AG04449 (cell line): ENCODE measurements at regions not wholly inside any gene's neighbourhood (a gene's known extent, or its start where the extent isn't known, plus 50 kb on each side); places are given as distances from the start of the nearest gene placed in this dataset.

ENCODE experiments used
- CTCF ChIA-PET: fragments of 350-600 bp; formaldehyde crosslinking; extraction: SDS; loops from one replicate; lab custom pipeline; 2021; ENCODE audit warnings: antibody characterized with exemption; lab: Yijun Ruan, JAX
- POLR2A ChIA-PET: fragments of 400-600, 350-600 bp; formaldehyde crosslinking; extraction: SDS; loops from one replicate; lab custom pipeline; 2020; ENCODE audit warnings: antibody characterized with exemption, inconsistent platforms; lab: Yijun Ruan, JAX
- DNase-seq: peaks from one replicate; pipeline ENCODE4 v3.0.0-alpha.2; 2010; ENCODE audit warnings: low read depth, low spot score
- H3K4me3 ChIP-seq: 2 replicates; pipeline ENCODE4 v1.5.1; 2011; ENCODE audit warnings: low read depth, mild to moderate bottlenecking, control low read depth, low read length
- TF ChIP-seq, protein P1 (sequence below): IDR thresholded peaks from one replicate; pipeline ENCODE4 v1.5.1; 2011; ENCODE audit warnings: mild to moderate bottlenecking, moderate library complexity, low read length, control low read depth, inconsistent platforms; ENCODE audit not compliant: insufficient read depth; ENCODE audit errors: missing control alignments

DNA sequence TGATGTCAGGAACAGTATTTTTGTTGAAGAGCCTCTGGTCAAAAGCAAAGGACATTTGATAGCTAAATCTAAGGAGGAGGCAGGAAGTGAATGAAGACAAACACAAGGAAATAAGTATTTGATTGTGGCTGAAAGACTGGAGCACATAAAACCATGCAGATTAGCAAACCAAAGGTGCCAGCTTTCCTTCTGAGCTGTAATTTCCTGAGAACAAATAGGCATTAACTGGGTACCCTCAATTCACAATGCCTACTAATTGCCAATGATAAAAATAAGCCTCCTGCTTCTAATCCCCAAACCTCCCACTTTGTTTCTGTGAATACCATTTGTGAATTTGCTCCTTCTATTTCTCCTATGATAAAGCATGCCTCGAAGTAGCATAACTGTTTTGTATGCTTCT is 1279.6 kb upstream of the USP15 start:
- TF ChIP-seq, protein P1, sequence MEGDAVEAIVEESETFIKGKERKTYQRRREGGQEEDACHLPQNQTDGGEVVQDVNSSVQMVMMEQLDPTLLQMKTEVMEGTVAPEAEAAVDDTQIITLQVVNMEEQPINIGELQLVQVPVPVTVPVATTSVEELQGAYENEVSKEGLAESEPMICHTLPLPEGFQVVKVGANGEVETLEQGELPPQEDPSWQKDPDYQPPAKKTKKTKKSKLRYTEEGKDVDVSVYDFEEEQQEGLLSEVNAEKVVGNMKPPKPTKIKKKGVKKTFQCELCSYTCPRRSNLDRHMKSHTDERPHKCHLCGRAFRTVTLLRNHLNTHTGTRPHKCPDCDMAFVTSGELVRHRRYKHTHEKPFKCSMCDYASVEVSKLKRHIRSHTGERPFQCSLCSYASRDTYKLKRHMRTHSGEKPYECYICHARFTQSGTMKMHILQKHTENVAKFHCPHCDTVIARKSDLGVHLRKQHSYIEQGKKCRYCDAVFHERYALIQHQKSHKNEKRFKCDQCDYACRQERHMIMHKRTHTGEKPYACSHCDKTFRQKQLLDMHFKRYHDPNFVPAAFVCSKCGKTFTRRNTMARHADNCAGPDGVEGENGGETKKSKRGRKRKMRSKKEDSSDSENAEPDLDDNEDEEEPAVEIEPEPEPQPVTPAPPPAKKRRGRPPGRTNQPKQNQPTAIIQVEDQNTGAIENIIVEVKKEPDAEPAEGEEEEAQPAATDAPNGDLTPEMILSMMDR: no peak
- POLR2A ChIA-PET: no interaction called here
- no peak for DNase-seq
- CTCF ChIA-PET: no interaction called here
- no peak overlapping the region for H3K4me3 ChIP-seq

DNA sequence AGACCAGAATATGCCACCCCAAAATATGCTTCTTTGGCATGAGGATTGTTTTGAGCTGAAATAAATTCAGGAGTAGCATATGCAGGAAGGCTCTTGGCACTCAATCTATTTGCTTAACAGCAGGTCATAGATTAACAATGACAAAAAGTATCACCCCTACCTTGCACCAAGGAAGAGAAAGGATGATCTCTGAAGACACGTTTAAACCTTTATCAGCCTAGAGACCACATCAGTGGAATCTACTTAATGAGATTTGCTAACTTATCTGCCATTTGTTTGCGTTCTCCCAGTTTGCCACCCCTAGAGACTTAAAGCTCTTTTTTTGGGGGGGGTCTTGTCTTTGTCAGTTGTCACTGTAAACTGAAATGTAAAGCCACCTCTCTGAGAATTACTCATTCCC is 1278.7 kb upstream of the USP15 start:
- H3K4me3 ChIP-seq: no peak overlapping the region
- POLR2A ChIA-PET: no interaction called here
- CTCF ChIA-PET: no interaction called here
- DNase-seq: no peak
- TF ChIP-seq, protein P1: no peak

DNA sequence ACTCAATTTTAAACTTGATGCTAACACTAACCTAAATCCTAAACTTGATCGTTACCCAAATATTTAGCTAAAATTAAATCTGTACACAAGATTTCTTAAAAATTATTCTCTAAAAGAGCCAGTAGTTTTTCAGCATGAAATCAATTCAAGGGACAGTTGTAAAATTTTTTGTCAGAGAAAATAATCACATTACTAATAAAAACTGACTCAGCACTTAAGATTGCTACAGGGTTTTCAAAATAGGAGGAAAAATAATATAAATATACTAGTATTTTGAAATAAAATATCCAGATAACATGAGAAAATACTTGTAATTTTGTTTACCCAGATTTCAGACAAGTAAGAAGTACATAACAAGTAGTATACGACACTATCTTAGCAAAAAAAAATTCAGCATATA is 1268.1 kb upstream of the USP15 start:
- ChIA-PET CTCF (no interaction called here), POLR2A (interaction anchor here (0.7 kb wide), 1 partner anchor 710 kb away, joined by 3 read pairs; no protein-coding TSS in a partner anchor)
- H3K4me3 ChIP-seq: no peak overlapping the region
- no peak for DNase-seq
- TF ChIP-seq, protein P1: no peak

DNA sequence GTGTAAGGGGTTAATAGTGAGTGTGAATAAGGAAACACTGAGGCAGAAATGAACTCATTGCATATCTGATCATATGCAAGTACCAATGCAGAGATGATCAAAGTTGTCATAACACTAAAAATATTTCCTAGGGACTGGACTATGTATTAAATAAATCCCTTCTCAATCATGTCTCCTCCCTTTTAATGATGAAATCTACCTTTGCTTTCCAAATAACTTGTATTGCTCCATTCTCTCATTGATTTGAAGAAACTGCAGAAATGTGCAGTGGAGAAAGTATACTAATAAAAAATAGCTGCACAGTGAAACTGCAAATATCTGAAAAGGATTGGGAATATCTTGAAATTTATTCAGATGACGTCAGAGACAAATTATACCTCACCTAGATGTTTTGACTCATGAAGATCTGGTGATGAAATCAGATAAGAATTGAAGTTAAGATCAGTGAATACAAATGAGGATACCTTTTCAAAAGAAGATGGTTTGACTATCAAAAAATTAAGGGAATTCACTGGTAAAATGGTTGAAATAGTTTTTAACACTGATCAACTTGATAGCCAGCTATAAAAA is 1264.9 kb upstream of the USP15 start:
- TF ChIP-seq, protein P1: no peak
- CTCF ChIA-PET: no interaction called here
- DNase-seq: no peak
- no peak overlapping the region for H3K4me3 ChIP-seq
- POLR2A ChIA-PET: no interaction called here

DNA sequence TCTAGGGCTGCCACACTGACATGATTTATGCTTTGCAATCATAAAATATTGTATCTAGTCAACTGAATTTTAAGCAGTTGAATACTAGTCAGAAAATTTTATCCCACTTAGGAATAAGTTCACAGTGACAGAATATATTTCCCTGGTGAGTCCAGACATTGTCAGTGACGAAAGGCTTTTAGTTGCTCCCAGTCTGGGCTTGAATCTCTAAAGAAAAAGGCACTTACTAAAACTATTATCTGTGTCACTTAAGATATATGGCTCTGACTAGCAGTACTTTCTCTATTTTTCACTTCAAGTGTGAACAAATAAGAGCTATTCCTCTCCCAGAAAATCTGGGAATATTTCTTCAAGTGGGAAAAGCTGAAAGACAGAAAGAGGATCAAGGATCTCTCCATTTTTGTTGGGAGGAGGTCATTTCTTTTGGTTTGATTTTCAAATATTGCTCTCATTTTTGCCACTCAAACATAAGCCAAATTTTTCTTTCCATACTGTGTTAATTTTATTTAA is 1262.3 kb upstream of the USP15 start:
- no peak for DNase-seq
- ChIA-PET CTCF (no interaction called here), POLR2A (no interaction called here)
- TF ChIP-seq, protein P1: no peak
- H3K4me3 ChIP-seq: no peak overlapping the region

DNA sequence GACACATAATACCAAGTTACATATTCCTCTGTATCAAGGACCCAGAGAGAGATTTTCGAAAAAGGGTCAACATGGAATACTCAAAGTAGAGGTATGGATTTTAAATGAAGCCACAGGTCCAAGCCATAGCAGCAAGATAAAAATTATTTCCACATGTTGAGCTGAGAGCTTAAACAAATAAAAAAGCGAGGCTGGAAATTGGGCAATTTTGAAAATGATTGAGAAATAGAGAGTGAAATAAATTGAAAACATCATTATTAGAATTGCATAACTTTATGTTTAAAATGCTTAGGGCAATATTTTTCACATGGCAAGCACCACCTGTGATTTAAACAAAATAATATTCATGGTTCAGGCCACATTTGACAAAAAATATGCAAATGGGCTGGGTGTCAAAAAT is 1251.0 kb upstream of the USP15 start:
- TF ChIP-seq, protein P1: no peak
- H3K4me3 ChIP-seq: no peak overlapping the region
- DNase-seq: no peak
- ChIA-PET CTCF (no interaction called here), POLR2A (no interaction called here)
